ENCODE measurements at regions not wholly inside any gene's neighbourhood (a gene's known extent, or its start where the extent isn't known, plus 50 kb on each side); places are given as distances from the start of the nearest gene placed in this dataset.
"Not testable (repeated sequence)": the region's sequence is repeated elsewhere in the genome, so short reads cannot be mapped to it uniquely, and the experiment has no call there.

GRCh38 chr12:34097213-34097612, 74.9 kb downstream of the ALG10 start:
- H3K9me3 ChIP-seq (ENCODE audit: control insufficient read depth in 2 of 2, low read length in 2 of 2), result no peaks in the 10 kb centered on the region
- H3K4me1 ChIP-seq (ENCODE audit: control insufficient read depth, insufficient read depth, low read length), result no peaks in the 10 kb centered on the region
- no peaks in the 10 kb centered on the region for H3K36me3 ChIP-seq (ENCODE audit: control insufficient read depth in 2 of 2, insufficient read depth in 2 of 2, low read length in 2 of 2)
- no peaks in the 10 kb centered on the region for H3K27me3 ChIP-seq (ENCODE audit: control insufficient read depth in 1 of 2, insufficient read depth in 2 of 2, low read length in 2 of 2)
- no peak overlapping the region for H3K27ac ChIP-seq (ENCODE audit: low read length)
- H3K9ac ChIP-seq (ENCODE audit: low read length in 2 of 2), result no peak overlapping the region
- H3K4me3 ChIP-seq (ENCODE audit: low read length in 2 of 2), result no peak overlapping the region

GRCh38 chr12:34105392-34105933, 83.2 kb downstream of the ALG10 start:
- Histone ChIP-seq H3K9me3 (ENCODE audit: control insufficient read depth in 2 of 2, low read length in 2 of 2) (no peaks in the 10 kb centered on the region), H3K4me1 (ENCODE audit: control insufficient read depth, insufficient read depth, low read length) (peaks cover 4% of the 10 kb centered on the region), H3K27ac (ENCODE audit: low read length) (no peak overlapping the region)

DNA sequence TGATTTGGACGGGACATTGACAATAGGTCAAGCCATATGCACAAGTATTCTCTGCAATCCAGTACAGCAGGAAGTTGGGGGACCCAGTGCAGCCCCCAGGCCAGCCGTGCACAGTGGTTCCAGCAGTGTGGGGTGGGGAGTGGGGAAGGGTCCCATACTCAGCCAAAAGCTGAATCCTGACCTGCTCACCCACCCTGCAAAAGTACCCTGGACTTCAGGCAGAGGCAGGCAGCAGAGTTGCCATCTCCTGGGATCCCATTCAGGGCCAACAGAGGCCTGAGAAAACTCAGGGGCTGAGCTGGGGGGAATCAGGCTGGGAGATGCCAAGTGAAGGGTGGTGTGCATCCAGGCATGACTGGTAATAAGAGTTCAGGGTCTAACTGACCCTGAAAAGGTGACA, 83.9 kb downstream of the ALG10 start:
- Histone ChIP-seq H3K27me3 (ENCODE audit: control insufficient read depth in 1 of 2, insufficient read depth in 2 of 2, low read length in 2 of 2) (peaks cover 19 to 20% of the 10 kb centered on the region in 2 donors), H3K9ac (ENCODE audit: low read length in 2 of 2) (no peak overlapping the region), H3K4me3 (ENCODE audit: low read length in 2 of 2) (no peak overlapping the region), H3K36me3 (ENCODE audit: control insufficient read depth in 2 of 2, insufficient read depth in 2 of 2, low read length in 2 of 2) (no peaks in the 10 kb centered on the region), H3K4me1 (ENCODE audit: control insufficient read depth, insufficient read depth, low read length) (peaks cover 4% of the 10 kb centered on the region), H3K9me3 (ENCODE audit: control insufficient read depth in 2 of 2, low read length in 2 of 2) (no peaks in the 10 kb centered on the region), H3K27ac (ENCODE audit: low read length) (no peak overlapping the region)

More at GRCh38 chr12:34105392-34105933, 83.2 kb downstream of the ALG10 start:
- Histone ChIP-seq H3K4me3 (ENCODE audit: low read length in 2 of 2) (no peak overlapping the region), H3K36me3 (ENCODE audit: control insufficient read depth in 2 of 2, insufficient read depth in 2 of 2, low read length in 2 of 2) (no peaks in the 10 kb centered on the region), H3K9ac (ENCODE audit: low read length in 2 of 2) (no peak overlapping the region), H3K27me3 (ENCODE audit: control insufficient read depth in 1 of 2, insufficient read depth in 2 of 2, low read length in 2 of 2) (peaks cover 19 to 20% of the 10 kb centered on the region in 2 donors)

- peaks cover 19 to 20% of the 10 kb centered on the region in 2 donors for H3K27me3 ChIP-seq (ENCODE audit: control insufficient read depth in 1 of 2, insufficient read depth in 2 of 2, low read length in 2 of 2)
Measured at GRCh38 chr12:34107016-34107415, 84.7 kb downstream of the ALG10 start.

GRCh38 chr12:34107781-34108404, 85.6 kb downstream of the ALG10 start:
- Histone ChIP-seq H3K9me3 (ENCODE audit: control insufficient read depth in 2 of 2, low read length in 2 of 2) (no peaks in the 10 kb centered on the region), H3K4me1 (ENCODE audit: control insufficient read depth, insufficient read depth, low read length) (peaks cover 4% of the 10 kb centered on the region), H3K4me3 (ENCODE audit: low read length in 2 of 2) (no peak overlapping the region), H3K27me3 (ENCODE audit: control insufficient read depth in 1 of 2, insufficient read depth in 2 of 2, low read length in 2 of 2) (peaks cover 19 to 20% of the 10 kb centered on the region in 2 donors), H3K36me3 (ENCODE audit: control insufficient read depth in 2 of 2, insufficient read depth in 2 of 2, low read length in 2 of 2) (no peaks in the 10 kb centered on the region), H3K27ac (ENCODE audit: low read length) (no peak overlapping the region), H3K9ac (ENCODE audit: low read length in 2 of 2) (no peak overlapping the region)

More at GRCh38 chr12:34107016-34107415, 84.7 kb downstream of the ALG10 start:
- Histone ChIP-seq H3K27ac (ENCODE audit: low read length) (no peak overlapping the region), H3K4me1 (ENCODE audit: control insufficient read depth, insufficient read depth, low read length) (peaks cover 4% of the 10 kb centered on the region), H3K36me3 (ENCODE audit: control insufficient read depth in 2 of 2, insufficient read depth in 2 of 2, low read length in 2 of 2) (no peaks in the 10 kb centered on the region), H3K9ac (ENCODE audit: low read length in 2 of 2) (no peak overlapping the region), H3K4me3 (ENCODE audit: low read length in 2 of 2) (no peak overlapping the region), H3K9me3 (ENCODE audit: control insufficient read depth in 2 of 2, low read length in 2 of 2) (no peaks in the 10 kb centered on the region)

GRCh38 chr12:34108405-34108803, 86.1 kb downstream of the ALG10 start:
- Histone ChIP-seq H3K36me3 (ENCODE audit: control insufficient read depth in 2 of 2, insufficient read depth in 2 of 2, low read length in 2 of 2) (no peaks in the 10 kb centered on the region), H3K27me3 (ENCODE audit: control insufficient read depth in 1 of 2, insufficient read depth in 2 of 2, low read length in 2 of 2) (peaks cover 19 to 20% of the 10 kb centered on the region in 2 donors), H3K4me1 (ENCODE audit: control insufficient read depth, insufficient read depth, low read length) (peaks cover 4% of the 10 kb centered on the region), H3K27ac (ENCODE audit: low read length) (no peak overlapping the region), H3K9ac (ENCODE audit: low read length in 2 of 2) (no peak overlapping the region), H3K9me3 (ENCODE audit: control insufficient read depth in 2 of 2, low read length in 2 of 2) (no peaks in the 10 kb centered on the region), H3K4me3 (ENCODE audit: low read length in 2 of 2) (no peak overlapping the region)

DNA sequence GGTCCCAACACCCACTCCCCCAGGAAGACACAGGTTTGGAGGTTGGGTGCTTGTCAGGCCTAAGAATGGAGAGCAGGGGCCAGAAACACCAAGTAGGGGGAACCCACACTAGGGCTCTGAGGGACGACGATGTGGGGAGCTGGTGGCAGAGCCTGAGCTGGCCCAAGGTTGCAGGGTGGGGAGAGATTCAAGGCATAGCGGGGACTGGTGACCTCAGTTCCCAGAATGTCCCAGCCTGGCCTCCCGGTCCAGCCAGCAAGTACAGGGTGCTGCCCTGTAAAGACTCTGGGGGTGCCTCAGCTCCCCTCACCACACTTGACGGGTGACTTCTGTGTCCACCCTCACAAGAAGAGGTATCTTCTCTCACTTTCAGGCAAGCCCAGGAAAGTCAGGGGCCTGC, 86.7 kb downstream of the ALG10 start:
- no peak overlapping the region for H3K27ac ChIP-seq (ENCODE audit: low read length)
- H3K27me3 ChIP-seq (ENCODE audit: control insufficient read depth in 1 of 2, insufficient read depth in 2 of 2, low read length in 2 of 2), result peaks cover 19 to 20% of the 10 kb centered on the region in 2 donors
- H3K4me1 ChIP-seq (ENCODE audit: control insufficient read depth, insufficient read depth, low read length), result peaks cover 4% of the 10 kb centered on the region
- H3K4me3 ChIP-seq (ENCODE audit: low read length in 2 of 2), result no peak overlapping the region
- H3K9ac ChIP-seq (ENCODE audit: low read length in 2 of 2), result no peak overlapping the region
- no peaks in the 10 kb centered on the region for H3K36me3 ChIP-seq (ENCODE audit: control insufficient read depth in 2 of 2, insufficient read depth in 2 of 2, low read length in 2 of 2)
- H3K9me3 ChIP-seq (ENCODE audit: control insufficient read depth in 2 of 2, low read length in 2 of 2), result no peaks in the 10 kb centered on the region

GRCh38 chr12:34109390-34109789, 87.1 kb downstream of the ALG10 start:
- Histone ChIP-seq H3K9ac (ENCODE audit: low read length in 2 of 2) (no peak overlapping the region), H3K27me3 (ENCODE audit: control insufficient read depth in 1 of 2, insufficient read depth in 2 of 2, low read length in 2 of 2) (peaks cover 19 to 20% of the 10 kb centered on the region in 2 donors), H3K4me1 (ENCODE audit: control insufficient read depth, insufficient read depth, low read length) (peaks cover 4% of the 10 kb centered on the region), H3K4me3 (ENCODE audit: low read length in 2 of 2) (no peak overlapping the region), H3K9me3 (ENCODE audit: control insufficient read depth in 2 of 2, low read length in 2 of 2) (no peaks in the 10 kb centered on the region), H3K36me3 (ENCODE audit: control insufficient read depth in 2 of 2, insufficient read depth in 2 of 2, low read length in 2 of 2) (no peaks in the 10 kb centered on the region), H3K27ac (ENCODE audit: low read length) (no peak overlapping the region)

DNA sequence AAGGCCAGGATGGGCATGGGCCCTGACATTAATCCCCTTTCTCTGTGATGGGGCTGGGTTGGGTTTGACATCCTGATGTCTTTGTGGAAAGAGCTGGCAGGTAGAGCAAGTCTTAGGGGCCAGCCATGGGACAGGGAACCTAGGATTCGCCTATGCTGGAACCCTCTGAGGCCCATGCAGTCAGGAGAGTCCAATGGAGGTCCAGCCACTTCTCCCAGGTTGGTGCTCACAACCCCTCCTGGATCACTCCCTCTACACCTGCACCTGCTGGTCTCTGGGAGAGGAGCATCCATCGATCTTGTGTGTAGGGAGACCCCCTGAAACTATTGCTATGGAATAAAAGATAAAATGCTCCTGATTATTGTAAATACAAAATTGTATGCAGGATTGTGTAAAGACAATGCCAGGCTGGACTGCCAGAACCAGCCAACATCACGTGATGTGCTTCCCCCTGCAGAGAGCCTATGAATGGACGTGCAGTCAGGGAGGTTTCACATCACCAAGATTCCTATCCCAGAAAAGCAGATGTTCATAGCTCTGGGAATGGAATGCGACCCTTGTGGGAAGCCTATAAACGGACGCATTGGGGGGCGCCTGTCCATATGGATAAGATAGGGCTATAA, 87.7 kb downstream of the ALG10 start:
- H3K4me3 ChIP-seq (ENCODE audit: low read length in 2 of 2); H3K27ac ChIP-seq (ENCODE audit: low read length); H3K36me3 ChIP-seq (ENCODE audit: control insufficient read depth in 2 of 2, insufficient read depth in 2 of 2, low read length in 2 of 2); H3K4me1 ChIP-seq (ENCODE audit: control insufficient read depth, insufficient read depth, low read length); H3K9ac ChIP-seq (ENCODE audit: low read length in 2 of 2); H3K9me3 ChIP-seq (ENCODE audit: control insufficient read depth in 2 of 2, low read length in 2 of 2): not testable (repeated sequence)
- H3K27me3 ChIP-seq (ENCODE audit: control insufficient read depth in 1 of 2, insufficient read depth in 2 of 2, low read length in 2 of 2), result peaks cover 19 to 20% of the 10 kb centered on the region in 2 donors

GRCh38 chr12:34119366-34119765, 97.1 kb downstream of the ALG10 start:
- Histone ChIP-seq H3K9ac (ENCODE audit: low read length in 2 of 2) (no peak overlapping the region), H3K27ac (ENCODE audit: low read length) (no peak overlapping the region), H3K9me3 (ENCODE audit: control insufficient read depth in 2 of 2, low read length in 2 of 2) (no peaks in the 10 kb centered on the region), H3K36me3 (ENCODE audit: control insufficient read depth in 2 of 2, insufficient read depth in 2 of 2, low read length in 2 of 2) (no peaks in the 10 kb centered on the region), H3K4me3 (ENCODE audit: low read length in 2 of 2) (no peak overlapping the region), H3K27me3 (ENCODE audit: control insufficient read depth in 1 of 2, insufficient read depth in 2 of 2, low read length in 2 of 2) (peaks cover 0 to 3% of the 10 kb centered on the region in 2 donors), H3K4me1 (ENCODE audit: control insufficient read depth, insufficient read depth, low read length) (no peaks in the 10 kb centered on the region)

GRCh38 chr12:34121360-34121759, 99.1 kb downstream of the ALG10 start:
- H3K4me3 ChIP-seq (ENCODE audit: low read length in 2 of 2), result no peak overlapping the region
- H3K27ac ChIP-seq (ENCODE audit: low read length), result no peak overlapping the region
- no peaks in the 10 kb centered on the region for H3K4me1 ChIP-seq (ENCODE audit: control insufficient read depth, insufficient read depth, low read length)
- H3K9me3 ChIP-seq (ENCODE audit: control insufficient read depth in 2 of 2, low read length in 2 of 2), result no peaks in the 10 kb centered on the region
- H3K9ac ChIP-seq (ENCODE audit: low read length in 2 of 2), result no peak overlapping the region
- H3K36me3 ChIP-seq (ENCODE audit: control insufficient read depth in 2 of 2, insufficient read depth in 2 of 2, low read length in 2 of 2), result no peaks in the 10 kb centered on the region
- H3K27me3 ChIP-seq (ENCODE audit: control insufficient read depth in 1 of 2, insufficient read depth in 2 of 2, low read length in 2 of 2), result peaks cover 0 to 4% of the 10 kb centered on the region in 2 donors
